GM13977 (cell line): ENCODE measurements at regions not wholly inside any gene's neighbourhood (a gene's known extent, or its start where the extent isn't known, plus 50 kb on each side); places are given as distances from the start of the nearest gene placed in this dataset.

Experiments
- DNase-seq: peaks from one replicate; pipeline ENCODE4 v3.0.0; 2012; ENCODE audit warnings: low spot score
- in situ Hi-C: fragments of 300-500 bp; cut with MboI; formaldehyde crosslinking; loops from one replicate; pipeline ENCODE4 v1.12.0; 2022; ENCODE audit warnings: low sequenced_read_pairs, low pct_unique_long_range_greater_than_20kb, mixed read lengths, inconsistent platforms; ENCODE audit not compliant: unreplicated experiment
- TF ChIP-seq, protein P1 (sequence below): IDR thresholded peaks from 2 replicates; pipeline ENCODE4 v1.5.1; 2012; ENCODE audit warnings: mild to moderate bottlenecking, control low read depth; ENCODE audit not compliant: insufficient read depth; ENCODE audit errors: extremely low read depth, missing control alignments

DNA sequence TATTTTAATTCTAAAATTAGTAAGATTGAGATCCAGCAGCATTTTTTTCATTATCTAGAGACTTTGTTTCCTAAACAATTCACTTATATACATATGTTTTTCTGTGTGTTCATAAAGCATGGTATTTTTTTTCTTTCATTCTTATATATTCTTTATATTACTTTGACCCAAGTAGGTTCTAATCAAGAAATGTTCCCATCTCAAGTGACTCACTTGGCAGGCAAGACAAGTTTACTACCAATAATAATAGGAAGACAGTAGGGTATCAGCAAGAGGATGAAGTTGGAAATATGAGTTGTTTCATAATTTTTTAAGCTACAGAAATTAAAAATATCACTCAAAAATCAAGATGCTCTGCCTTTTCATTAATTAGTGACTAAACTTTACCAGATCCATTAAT is 613.4 kb upstream of the ATP2B1 start:
- in situ Hi-C loops = no loop called here
- no peak for DNase-seq
- TF ChIP-seq, protein P1, sequence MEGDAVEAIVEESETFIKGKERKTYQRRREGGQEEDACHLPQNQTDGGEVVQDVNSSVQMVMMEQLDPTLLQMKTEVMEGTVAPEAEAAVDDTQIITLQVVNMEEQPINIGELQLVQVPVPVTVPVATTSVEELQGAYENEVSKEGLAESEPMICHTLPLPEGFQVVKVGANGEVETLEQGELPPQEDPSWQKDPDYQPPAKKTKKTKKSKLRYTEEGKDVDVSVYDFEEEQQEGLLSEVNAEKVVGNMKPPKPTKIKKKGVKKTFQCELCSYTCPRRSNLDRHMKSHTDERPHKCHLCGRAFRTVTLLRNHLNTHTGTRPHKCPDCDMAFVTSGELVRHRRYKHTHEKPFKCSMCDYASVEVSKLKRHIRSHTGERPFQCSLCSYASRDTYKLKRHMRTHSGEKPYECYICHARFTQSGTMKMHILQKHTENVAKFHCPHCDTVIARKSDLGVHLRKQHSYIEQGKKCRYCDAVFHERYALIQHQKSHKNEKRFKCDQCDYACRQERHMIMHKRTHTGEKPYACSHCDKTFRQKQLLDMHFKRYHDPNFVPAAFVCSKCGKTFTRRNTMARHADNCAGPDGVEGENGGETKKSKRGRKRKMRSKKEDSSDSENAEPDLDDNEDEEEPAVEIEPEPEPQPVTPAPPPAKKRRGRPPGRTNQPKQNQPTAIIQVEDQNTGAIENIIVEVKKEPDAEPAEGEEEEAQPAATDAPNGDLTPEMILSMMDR = no peak

DNA sequence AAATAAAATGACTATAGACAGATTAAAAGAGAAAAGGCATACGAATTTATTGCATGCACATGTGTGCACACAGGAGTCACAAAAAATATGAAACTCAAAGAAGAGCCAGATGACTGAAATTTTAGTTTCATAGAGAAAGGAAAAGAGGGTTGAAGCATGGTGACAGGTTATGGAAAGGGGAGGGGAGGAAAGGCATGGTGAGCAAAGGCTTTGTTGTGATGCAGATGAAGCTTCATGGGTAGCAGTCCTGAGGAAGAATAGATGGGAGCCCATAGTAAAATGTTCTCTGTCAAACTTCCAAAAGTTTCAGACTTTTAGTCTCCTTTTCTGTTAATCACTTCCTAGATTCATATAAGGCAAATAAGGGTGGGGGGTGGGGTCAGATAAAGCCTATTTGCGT is 612.7 kb upstream of the ATP2B1 start:
- TF ChIP-seq, protein P1 = no peak
- in situ Hi-C loops = no loop called here
- no peak for DNase-seq

DNA sequence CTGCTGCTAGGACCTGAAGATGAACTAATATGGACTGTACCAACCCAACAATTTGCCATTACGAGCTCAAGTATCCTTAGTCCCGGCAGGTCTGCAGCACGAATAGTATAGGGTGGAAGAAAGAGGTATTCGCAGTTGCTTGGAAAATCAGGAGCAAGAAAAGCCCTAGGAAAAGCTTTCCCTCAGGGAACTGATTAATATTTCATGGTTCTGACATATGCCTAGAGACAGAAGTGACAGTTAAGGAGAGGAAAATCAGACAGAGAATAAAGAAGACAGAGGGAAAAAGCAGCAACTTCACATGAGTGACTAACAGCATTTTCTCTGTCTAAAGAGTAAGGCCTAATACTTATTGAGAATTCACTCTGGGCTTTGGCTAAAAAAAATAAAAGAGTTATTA is 602.9 kb upstream of the ATP2B1 start:
- in situ Hi-C loops = no loop called here
- TF ChIP-seq, protein P1 = no peak
- DNase-seq = no peak

DNA sequence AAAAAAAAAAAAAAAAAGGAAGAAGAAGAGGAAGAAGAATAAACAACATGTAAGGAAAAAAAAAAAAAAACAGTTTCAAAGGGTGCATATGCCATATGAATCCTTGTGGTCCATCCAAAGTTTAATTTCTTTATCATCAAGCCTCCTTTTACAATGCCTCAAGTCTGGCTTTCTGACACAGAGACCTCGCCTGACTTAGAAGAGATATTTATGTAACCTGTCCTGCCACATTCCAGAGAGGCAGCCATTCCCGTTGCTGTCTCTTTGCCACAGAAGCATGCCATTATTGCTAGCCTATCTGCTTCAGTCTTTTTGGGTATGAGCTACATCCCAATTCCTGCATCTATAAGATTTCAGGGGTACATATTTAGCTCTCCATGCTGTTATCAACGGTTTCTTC is 596.7 kb upstream of the ATP2B1 start:
- in situ Hi-C loops = no loop called here
- DNase-seq = no peak
- TF ChIP-seq, protein P1 = no peak

DNA sequence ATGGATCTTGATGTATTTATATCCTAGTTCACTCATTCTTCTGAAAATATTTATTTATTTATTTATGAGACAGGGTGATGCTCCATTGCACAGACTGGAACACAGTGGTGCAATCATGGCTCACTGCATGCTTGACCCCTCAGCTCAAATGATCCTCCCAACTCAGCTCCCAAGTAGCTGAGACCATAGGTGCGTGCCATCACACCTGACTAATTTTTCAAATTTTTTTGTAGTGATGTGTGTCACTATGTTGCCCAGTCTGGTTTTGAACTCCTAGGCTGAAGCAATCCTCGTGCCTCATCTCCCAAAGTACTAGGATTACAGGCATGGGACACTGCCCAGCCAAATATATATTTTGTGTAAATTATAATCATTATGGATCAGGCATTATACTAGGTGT is 595.6 kb upstream of the ATP2B1 start:
- TF ChIP-seq, protein P1 = no peak
- in situ Hi-C loops = no loop called here
- no peak for DNase-seq

DNA sequence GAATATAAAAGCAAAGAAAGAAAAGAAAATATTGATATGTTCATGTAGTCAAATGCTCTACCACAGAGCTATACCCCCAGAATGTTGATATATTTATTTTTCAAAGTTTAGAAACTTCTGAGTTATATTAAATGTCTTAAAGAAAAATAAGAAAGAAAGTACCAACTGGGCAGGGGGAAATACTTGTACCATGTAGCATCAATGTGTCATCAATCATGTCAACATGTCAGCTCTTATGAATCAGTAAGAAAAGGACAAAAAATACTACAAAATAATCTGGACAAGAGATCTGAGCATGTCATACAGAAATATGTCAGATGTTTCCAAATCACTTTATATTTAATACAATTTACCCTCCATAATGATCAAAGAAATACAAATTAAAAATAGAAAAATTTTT is 595.1 kb upstream of the ATP2B1 start:
- TF ChIP-seq, protein P1 = no peak
- no peak for DNase-seq
- in situ Hi-C loops = no loop called here

DNA sequence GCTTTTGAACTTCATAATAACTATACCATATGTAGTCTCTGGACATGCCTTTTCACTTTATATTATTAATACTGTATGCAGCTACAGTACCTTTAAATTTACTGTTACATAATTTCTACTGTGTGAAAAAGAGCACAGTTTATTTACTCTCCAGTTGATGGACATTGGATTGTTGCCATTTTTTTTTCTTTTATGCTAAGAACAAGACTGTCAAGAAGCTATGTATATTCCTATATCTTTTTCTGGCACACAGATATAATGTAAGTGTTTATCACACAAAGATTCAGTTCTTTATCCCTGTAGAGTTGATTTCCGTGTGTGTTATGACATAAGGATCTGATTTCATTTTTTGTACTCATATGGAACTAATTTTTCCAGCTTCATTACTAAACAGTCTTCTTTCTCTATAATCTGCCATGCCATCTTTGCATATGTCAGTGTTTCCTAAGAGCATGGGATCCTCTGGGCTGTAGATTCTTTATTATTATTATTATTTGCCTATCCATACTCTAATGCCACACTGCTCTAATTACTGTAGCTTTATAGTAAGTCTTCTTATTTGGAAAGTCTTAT is 593.0 kb upstream of the ATP2B1 start:
- in situ Hi-C loops = no loop called here
- no peak for DNase-seq
- TF ChIP-seq, protein P1 = no peak
